Spleen (tissue), 7 donors: ENCODE measurements at regions not wholly inside any gene's neighbourhood (a gene's known extent, or its start where the extent isn't known, plus 50 kb on each side); places are given as distances from the start of the nearest gene placed in this dataset.

ENCODE experiments used
- CTCF ChIP-seq, 11 experiments: fragments of 200-600 bp in 7 of 11; fragments of 450-650 bp in 4 of 11; sonication (generic) in 4 of 11; IDR thresholded peaks in 8 of 11; conservative IDR thresholded peaks in 3 of 11; 1 replicate in 7 of 11; 2 replicates in 4 of 11; pipeline versions ENCODE4 v1.4.0 to v1.8.0; 2016 to 2021; ENCODE audit warnings: antibody characterized with exemption in 11 of 11, inconsistent platforms in 4 of 11, mild to moderate bottlenecking in 1 of 11
- POLR2A ChIP-seq, 3 donors: fragments of 450-650 bp; IDR thresholded peaks; one replicate each; pipeline ENCODE4 v1.5.1; 2017; ENCODE audit warnings: antibody characterized with exemption in 3 of 3, mild to moderate bottlenecking in 1 of 3
- donor health status: DM: no; HTN: no; CAD: no; lungs with moderate emphysema.
- donor health status: DM: no; HTN: no; CAD: no.
- donor health status: DM: no; HTN: no; CAD: no.

- TF ChIP-seq CTCF (IDR thresholded peaks at IDR 0.05 in 8 of 11, conservative IDR thresholded peaks at IDR 0.05 in 3 of 11) (no peak), POLR2A (IDR thresholded peaks at IDR 0.05) (no peak)
These were observed 1183.1 kb upstream of the PCDH20 start for GRCh38 chr13:62598708-62599107.
